HS-27A (cell line): ENCODE measurements at regions not wholly inside any gene's neighbourhood (a gene's known extent, or its start where the extent isn't known, plus 50 kb on each side); places are given as distances from the start of the nearest gene placed in this dataset.
"Not testable (repeated sequence)": the region's sequence is repeated elsewhere in the genome, so short reads cannot be mapped to it uniquely, and the experiment has no call there.

Experiments
- DNase-seq: peaks from one replicate; pipeline ENCODE4 v3.0.0-alpha.2; 2012; ENCODE audit warnings: low read depth, missing footprints

DNA sequence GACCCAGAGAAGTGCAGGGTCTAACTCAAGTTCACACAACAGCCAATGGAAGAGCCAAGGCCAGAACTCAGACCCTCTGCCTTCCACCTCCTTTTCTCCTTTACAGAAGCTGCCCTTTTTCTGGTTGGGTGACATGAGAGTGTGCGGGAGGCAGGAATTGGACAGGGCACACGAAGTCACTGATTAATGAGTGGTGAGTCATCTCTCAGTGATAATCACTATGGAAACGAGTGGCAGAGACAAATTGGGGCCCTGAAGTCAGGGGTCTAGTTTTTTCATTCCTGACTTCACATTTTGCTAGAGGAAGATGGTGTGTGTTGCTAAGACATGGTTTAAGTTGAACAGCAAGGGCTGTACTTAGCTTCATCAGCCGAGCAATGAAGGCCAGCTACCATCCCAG lies 312.7 kb upstream of the CCL2 start:
- DNase-seq, result no peak

GRCh38 chr17:33944412-33944811 lies 310.7 kb upstream of the CCL2 start:
- no peak for DNase-seq

DNA sequence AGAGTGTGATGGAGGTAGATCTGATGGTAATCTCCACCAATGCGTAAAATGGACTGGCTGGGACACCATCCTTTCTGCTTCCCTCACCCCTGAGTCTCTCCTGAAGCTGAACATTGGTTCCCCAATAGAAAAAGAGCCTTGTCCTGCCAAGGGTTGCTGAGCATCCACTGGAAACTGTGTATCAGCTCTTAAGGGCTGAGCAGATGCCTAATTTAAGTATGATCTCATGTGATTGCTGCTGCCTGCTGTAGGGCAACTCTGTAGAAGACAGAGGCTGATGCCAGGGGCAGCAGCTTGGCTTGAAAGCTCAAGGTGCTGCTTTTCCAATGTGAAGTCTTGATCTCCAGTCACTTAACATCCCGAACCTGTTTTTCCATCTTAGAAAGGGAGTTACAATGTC lies 310.3 kb upstream of the CCL2 start:
- DNase-seq, result no peak

DNA sequence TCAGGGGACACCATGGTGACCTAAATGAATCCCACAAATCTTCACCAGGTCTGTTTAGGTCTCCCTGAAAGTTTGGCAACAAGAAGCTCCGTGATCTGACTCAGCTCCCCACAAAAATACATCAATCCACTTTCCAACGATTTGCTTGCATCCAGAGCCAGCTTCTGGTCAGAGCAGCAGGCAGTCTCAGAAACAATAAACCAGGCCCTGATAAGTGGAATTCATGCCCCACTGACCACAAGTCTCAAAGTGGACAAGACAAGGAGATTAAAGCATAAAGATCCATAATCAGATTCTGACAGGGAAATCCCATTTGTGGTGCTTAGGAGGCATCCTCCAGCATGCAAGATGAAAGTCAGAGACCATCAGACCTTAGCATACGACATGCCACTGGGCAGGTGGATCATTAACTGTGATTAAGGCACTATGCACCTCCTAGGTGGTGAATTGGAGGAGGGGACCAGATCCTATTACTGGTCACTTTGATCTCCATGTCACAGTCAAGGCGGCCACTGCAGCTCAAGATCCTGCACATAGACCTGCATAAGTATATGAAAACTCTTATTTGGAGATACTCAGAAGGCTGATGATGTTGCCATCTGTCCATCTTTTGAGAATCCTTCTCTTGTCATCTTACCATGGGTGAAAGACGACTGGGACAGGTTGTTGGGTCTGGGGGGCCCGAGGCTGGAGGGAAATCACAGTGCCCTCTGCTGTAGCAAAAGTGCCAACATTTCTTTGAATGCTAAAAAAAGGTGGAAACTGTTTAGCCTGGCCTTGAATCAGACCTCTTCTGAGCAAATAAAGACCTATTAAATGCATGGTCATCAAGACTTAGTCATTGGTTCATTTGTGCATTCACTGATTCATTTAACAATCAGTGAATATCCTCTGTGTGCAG lies 309.2 kb upstream of the CCL2 start:
- no peak for DNase-seq

DNA sequence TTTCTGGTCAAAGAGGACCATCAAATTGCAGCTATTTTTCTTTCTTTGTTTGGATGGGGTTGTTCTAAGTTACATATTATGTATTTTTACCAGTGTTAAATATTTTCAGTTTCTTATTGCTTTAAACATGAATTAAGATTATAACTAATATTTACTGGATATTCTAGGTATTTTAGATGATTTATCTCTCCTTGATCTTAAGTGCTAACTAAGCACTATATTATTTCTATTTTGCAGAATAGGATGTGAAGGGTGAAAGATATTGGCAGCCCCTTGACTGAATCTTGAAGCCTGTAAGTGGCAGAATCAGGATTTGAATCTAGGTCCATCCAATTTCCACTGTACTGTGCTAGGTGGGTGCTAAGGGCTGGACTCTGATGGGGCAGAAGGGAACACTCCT lies 307.3 kb upstream of the CCL2 start:
- DNase-seq, result no peak

DNA sequence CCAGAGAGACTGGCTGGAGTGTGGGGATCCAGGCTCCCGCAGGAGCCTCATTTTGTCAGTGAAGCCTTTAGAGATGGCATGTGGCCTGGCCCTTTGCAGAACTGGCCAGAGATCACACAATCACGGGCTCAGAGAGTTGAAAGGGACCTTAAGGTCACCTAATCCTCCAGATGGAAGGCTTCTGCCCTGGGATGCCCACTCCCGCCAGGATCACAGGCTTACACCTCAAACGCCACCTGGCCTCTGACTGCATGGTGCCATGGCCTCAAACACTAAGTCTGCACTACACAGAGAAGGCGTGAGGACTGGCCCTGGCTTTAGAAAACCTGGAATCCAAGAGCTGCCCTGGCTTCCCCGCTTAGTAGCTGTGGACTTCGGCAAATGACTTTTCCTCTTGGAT lies 306.8 kb upstream of the CCL2 start:
- no peak for DNase-seq

- no peak for DNase-seq
These were observed 306.0 kb upstream of the CCL2 start for GRCh38 chr17:33949100-33949499.

GRCh38 chr17:33950061-33950460 lies 305.0 kb upstream of the CCL2 start:
- no peak for DNase-seq

- no peak for DNase-seq
These were observed 302.7 kb upstream of the CCL2 start for GRCh38 chr17:33952425-33952824.

GRCh38 chr17:33954597-33954996 lies 300.5 kb upstream of the CCL2 start:
- DNase-seq, result no peak

DNA sequence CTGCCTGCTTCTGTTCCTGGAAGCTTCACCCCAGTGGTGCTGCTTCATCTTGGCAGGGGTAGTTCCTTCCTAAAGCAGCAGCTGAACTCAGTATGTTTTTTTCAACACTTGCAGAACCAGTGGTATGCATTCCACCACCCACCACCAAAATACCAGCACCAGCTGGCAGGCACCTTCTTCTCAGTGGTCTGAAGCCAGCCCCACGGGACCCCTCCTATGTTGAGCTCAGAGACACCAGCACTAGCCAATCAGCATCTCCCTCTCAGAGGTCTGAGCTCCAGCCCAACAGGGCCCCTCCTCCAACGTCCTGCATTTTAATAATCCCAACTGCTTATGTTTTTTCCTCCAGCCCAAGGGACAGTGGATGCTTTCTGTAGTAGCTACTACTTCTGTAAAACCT lies 299.6 kb upstream of the CCL2 start:
- DNase-seq, result no peak

GRCh38 chr17:33959098-33959497 lies 296.0 kb upstream of the CCL2 start:
- DNase-seq, result not testable (repeated sequence)

DNA sequence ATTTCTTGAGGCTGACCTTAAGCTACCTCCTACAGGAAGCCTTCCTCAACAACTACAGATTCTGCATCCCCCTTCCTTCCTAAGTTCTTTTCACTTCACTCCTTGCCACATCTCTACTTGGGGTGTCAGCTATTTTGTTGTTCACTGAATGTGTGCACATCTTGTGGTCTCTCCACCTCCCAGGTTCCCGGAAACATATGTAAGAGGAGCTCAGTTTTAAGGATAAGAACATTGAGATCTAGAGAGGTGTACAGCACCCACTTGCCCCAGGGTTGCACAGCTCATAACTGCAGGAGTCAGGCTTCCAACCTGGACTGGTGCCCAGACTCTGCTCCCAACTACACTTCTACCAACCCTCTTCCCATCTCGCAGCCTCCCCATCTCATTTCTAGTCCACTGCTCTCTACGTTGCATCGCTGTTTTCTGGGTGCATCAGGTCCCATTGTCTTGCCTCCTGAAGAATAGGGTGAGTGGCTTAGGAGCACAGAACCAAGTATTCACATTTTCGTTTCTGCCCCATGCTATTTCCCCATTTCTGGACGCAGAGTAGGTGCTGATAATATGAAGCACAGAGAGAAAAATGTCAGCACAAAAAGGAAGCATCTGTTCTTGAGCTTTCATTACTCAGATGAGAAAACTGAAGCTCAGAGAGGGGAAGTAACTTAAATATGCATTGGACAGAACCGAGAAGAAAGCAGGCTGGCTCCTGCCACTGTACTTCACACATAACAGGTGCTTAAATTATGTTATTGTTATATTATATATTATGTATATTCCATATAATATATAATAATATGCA lies 292.0 kb upstream of the CCL2 start:
- DNase-seq, result no peak

DNA sequence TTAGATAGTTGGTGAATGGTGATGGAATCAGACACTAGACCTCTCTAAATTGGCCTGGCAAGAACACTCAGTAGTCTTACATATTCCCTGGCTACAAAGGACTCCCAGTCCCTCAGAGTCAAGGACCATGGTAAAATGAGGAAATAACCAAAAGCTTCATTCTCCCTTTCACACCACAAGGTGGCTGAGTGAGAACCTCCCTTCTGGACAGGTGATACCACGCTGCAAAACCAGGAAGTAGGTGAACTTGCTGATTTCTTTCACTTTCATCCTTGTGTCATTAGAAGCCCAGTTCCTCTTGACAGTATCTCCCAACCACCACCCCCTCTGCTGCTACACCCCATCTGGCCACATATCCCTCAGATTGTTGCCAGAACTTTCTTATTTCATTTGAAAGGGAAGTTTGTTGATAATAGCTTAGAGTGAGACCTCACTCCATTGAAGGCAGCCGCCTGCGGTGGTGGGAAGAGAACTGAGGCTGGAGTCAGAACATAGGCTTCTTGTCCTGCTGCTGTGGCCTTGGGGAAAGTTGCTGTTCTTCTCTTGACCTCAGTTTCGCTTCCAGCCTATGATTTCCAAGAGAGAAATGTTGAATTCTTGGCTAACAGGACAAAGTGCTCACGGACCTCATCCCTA lies 290.6 kb upstream of the CCL2 start:
- no peak for DNase-seq

DNA sequence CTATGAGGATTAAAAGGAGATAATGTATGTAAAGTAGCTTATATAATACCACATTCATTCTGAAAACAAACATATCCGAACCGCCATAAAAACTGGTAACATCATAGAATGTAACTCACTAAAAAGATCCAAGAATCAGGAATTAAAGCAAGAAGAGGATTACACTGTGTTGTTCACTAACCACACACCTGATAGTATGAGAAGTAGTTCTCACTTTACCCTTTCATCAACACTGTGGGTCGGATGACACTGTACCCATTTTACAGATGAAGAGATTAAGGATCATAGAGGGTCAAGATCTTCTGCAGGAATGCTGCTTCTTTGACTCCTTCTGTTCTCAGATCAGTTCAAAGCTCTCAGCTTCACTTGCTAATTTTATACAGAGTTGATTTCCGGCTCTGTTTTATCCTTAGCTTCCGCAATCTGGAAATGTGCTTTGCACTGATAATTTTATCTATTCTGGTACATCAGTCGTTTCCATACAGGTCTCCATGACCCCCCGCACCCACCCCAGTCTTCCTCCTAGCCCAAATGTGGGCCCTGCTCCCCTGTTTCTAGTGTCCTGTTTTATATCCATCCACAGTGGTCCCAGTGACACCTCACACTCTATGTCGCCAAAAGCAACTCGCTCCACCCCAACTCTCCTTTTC lies 288.6 kb upstream of the CCL2 start:
- no peak for DNase-seq

- DNase-seq, result no peak
These were observed 287.3 kb upstream of the CCL2 start for GRCh38 chr17:33967608-33968349.

DNA sequence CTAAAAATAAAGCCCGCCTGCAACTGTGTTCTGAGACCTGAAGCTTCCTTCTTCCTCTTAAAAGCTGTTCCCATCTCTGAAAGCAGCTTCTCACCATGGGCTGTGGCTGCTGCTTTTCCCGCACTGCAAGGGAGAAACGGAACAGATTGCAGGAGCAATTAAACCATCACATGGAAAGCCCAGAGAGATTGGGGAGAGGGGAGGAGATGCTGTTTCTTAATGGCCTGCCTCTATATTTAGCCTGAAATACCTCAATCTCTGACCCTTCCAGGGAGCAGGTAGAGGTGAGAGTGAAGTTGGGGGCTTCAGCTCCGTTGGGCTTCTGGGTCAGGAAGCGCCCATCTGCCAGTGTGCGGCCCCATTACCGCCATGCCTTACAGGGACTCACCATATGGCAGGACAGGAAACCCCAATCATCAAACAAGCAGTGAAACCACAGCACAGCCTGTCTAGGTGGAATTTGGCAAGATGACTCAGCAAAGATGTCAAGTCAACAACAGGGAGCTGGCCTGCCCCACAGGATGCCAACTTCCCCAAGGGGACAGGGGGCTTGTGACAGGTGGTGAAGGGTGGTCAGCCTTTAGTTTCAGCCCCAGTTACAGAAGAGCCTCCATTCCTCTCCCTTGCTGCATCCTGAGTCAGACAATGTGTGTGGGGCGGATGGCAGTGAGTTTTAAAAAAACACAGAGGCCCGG lies 286.6 kb upstream of the CCL2 start:
- DNase-seq, result no peak

- no peak for DNase-seq
These were observed 284.8 kb upstream of the CCL2 start for GRCh38 chr17:33970279-33970678.

GRCh38 chr17:33972763-33973162 lies 282.3 kb upstream of the CCL2 start:
- DNase-seq, result no peak

DNA sequence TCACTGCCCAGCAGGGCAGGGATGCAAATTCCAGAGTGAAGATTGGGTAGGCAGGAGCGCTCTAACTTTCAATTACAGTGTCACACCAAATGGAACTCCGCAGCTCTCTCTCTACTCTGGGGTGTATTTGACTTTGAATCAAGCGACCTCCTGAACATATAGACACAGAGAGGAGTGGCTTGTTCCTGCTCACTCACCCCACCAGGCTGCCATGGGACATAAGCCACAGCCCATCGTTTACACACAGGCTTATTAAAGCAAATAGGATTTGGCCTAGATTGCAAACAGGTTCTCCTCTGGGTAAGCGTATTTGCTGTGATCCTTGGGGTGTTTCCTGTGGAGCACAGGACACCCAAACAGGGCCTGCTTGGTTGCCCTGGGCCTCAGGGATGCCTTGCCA lies 281.6 kb upstream of the CCL2 start:
- no peak for DNase-seq

GRCh38 chr17:33974276-33974675 lies 280.8 kb upstream of the CCL2 start:
- no peak for DNase-seq
